CD14-positive monocyte (primary cell): ENCODE measurements at regions not wholly inside any gene's neighbourhood (a gene's known extent, or its start where the extent isn't known, plus 50 kb on each side); places are given as distances from the start of the nearest gene placed in this dataset.
A peak's percentile ranks its signal among the peaks of the same experiment; 100 is the strongest.

Source experiments
- DNase-seq, 3 donors: peaks; one replicate each; pipeline ENCODE4 v3.0.0-alpha.2; 2011 to 2022
- H2AFZ ChIP-seq: 2 replicates; pipeline ENCODE4 v1.6.0; 2012; ENCODE audit warnings: mild to moderate bottlenecking, low read depth, low read length, inconsistent platforms; ENCODE audit not compliant: insufficient read depth, poor library complexity, severe bottlenecking
- H3K27ac ChIP-seq, 2 donors: 1 replicate in 1 of 2; 2 replicates in 1 of 2; pipeline ENCODE4 v1.5.1; 2012 to 2013; ENCODE audit warnings: low read length in 2 of 2, control low read depth in 1 of 2, inconsistent platforms in 1 of 2, low read depth in 1 of 2, mild to moderate bottlenecking in 1 of 2
- H3K27me3 ChIP-seq, 2 donors: one replicate each; pipeline versions ENCODE4 v1.6.0 to v1.6.1; 2011 to 2013; ENCODE audit warnings: low read length in 2 of 2; ENCODE audit not compliant: control insufficient read depth in 2 of 2, insufficient read depth in 2 of 2
- H3K36me3 ChIP-seq, 2 donors: replicated peaks in 1 of 2; 1 replicate in 1 of 2; 2 replicates in 1 of 2; pipeline versions ENCODE4 v1.5.1 to v1.6.1; 2012 to 2013; ENCODE audit warnings: low read length in 2 of 2, control low read depth in 1 of 2, inconsistent platforms in 1 of 2, mild to moderate bottlenecking in 1 of 2; ENCODE audit not compliant: insufficient read depth in 2 of 2, control insufficient read depth in 1 of 2
- H3K4me1 ChIP-seq, 2 donors: 1 replicate in 1 of 2; 2 replicates in 1 of 2; pipeline versions ENCODE4 v1.5.1 to v1.6.1; 2012 to 2013; ENCODE audit warnings: low read length in 2 of 2, control low read depth in 1 of 2, inconsistent platforms in 1 of 2, mild to moderate bottlenecking in 1 of 2, moderate library complexity in 1 of 2; ENCODE audit not compliant: insufficient read depth in 2 of 2, control insufficient read depth in 1 of 2
- H3K4me2 ChIP-seq: replicated peaks from 2 replicates; pipeline ENCODE3; 2012; ENCODE audit warnings: low read length, moderate library complexity, mild to moderate bottlenecking; ENCODE audit not compliant: poor library complexity, severe bottlenecking; ENCODE audit errors: extremely low read depth
- H3K4me3 ChIP-seq, 3 experiments: fragments of 200-600 bp in 1 of 3; sonication (generic) in 1 of 3; replicated peaks in 1 of 3; 1 replicate in 2 of 3; 2 replicates in 1 of 3; pipeline ENCODE4 v1.5.1; 2011 to 2013; ENCODE audit warnings: low read length in 3 of 3, mild to moderate bottlenecking in 3 of 3, control low read depth in 2 of 3, low read depth in 2 of 3, inconsistent platforms in 1 of 3, moderate library complexity in 1 of 3
- H3K79me2 ChIP-seq: 2 replicates; pipeline ENCODE4 v1.6.0; 2012; ENCODE audit warnings: mild to moderate bottlenecking, control low read depth, inconsistent platforms, low read length, moderate library complexity; ENCODE audit not compliant: insufficient read depth
- H3K9ac ChIP-seq: 2 replicates; pipeline ENCODE4 v1.6.0; 2017; ENCODE audit warnings: low read length, mild to moderate bottlenecking; ENCODE audit not compliant: insufficient read depth, poor library complexity, severe bottlenecking
- H3K9me3 ChIP-seq, 2 donors: replicated peaks in 1 of 2; 1 replicate in 1 of 2; 2 replicates in 1 of 2; pipeline versions ENCODE4 v1.5.1 to v1.6.1; 2012 to 2013; ENCODE audit warnings: low read length in 2 of 2, control low read depth in 1 of 2; ENCODE audit not compliant: control insufficient read depth in 1 of 2, insufficient read depth in 1 of 2
- H4K20me1 ChIP-seq: 2 replicates; pipeline ENCODE4 v1.6.0; 2012; ENCODE audit warnings: mild to moderate bottlenecking, low read length, control low read depth, moderate library complexity; ENCODE audit not compliant: insufficient read depth
- H3K27ac Mint-ChIP-seq, 7 donors: one replicate each; pipeline ENCODE4 v1.8.0; 2020; ENCODE audit warnings: mild to moderate bottlenecking in 7 of 7, mixed read lengths in 7 of 7, moderate library complexity in 6 of 7, inconsistent platforms in 2 of 7
- H3K27me3 Mint-ChIP-seq, 3 donors: one replicate each; pipeline ENCODE4 v1.8.0; 2021 to 2022; ENCODE audit warnings: low read depth in 3 of 3, mild to moderate bottlenecking in 3 of 3, mixed read lengths in 3 of 3, moderate library complexity in 3 of 3, inconsistent platforms in 1 of 3
- H3K36me3 Mint-ChIP-seq, 2 donors: one replicate each; pipeline ENCODE4 v1.8.0; 2020; ENCODE audit warnings: mixed read lengths in 2 of 2, inconsistent platforms in 1 of 2, mild to moderate bottlenecking in 1 of 2
- H3K4me1 Mint-ChIP-seq: one replicate; pipeline ENCODE4 v1.8.0; 2020; ENCODE audit warnings: mild to moderate bottlenecking, mixed read lengths
- H3K4me3 Mint-ChIP-seq, 2 donors: one replicate each; pipeline ENCODE4 v1.8.0; 2020; ENCODE audit warnings: mild to moderate bottlenecking in 2 of 2, mixed read lengths in 2 of 2, moderate library complexity in 1 of 2
- H3K9me3 Mint-ChIP-seq, 7 donors: one replicate each; pipeline ENCODE4 v1.8.0; 2020 to 2022; ENCODE audit warnings: mixed read lengths in 7 of 7, mild to moderate bottlenecking in 6 of 7, moderate library complexity in 6 of 7, inconsistent platforms in 2 of 7
- CTCF ChIP-seq: fragments of 200-600 bp; IDR thresholded peaks from one replicate; pipeline ENCODE4 v1.8.0; 2022; ENCODE audit warnings: antibody characterized with exemption, mild to moderate bottlenecking
- WGBS: methylation state at CpG from one replicate; pipeline ENCODE4 v1.1.5; 2013; ENCODE audit warnings: missing lambda C conversion rate; ENCODE audit not compliant: insufficient coverage; 5-methylcytosine and 5-hydroxymethylcytosine counted together
- intact Hi-C, 2 donors: fragments of 100-400 bp; cut with micrococcal nuclease; formaldehyde crosslinking; loops; one replicate each; pipeline versions ENCODE4 v1.15.0 to v1.15.1; 2023

GRCh38 chr22:49196046-49196511 is 631.6 kb downstream of the BRD1 start:
- no peak for DNase-seq
- intact Hi-C loops = no loop called here
- Histone ChIP-seq H3K4me2 (no peak overlapping the region), H3K4me3 (no peak overlapping the region), H3K36me3 (no peaks in the 10 kb centered on the region), H3K4me1 (no peaks in the 10 kb centered on the region), H4K20me1 (no peaks in the 10 kb centered on the region), H3K9me3 (no peaks in the 10 kb centered on the region), H3K9ac (no peak overlapping the region), H2AFZ (no peak overlapping the region), H3K27me3 (no peaks in the 10 kb centered on the region), H3K79me2 (no peaks in the 10 kb centered on the region), H3K27ac (no peak overlapping the region)
- Mint-ChIP-seq H3K27ac (no peak overlapping the region), H3K4me1 (no peaks in the 10 kb centered on the region), H3K9me3 (peaks cover 0 to 3% (median 0%) of the 10 kb centered on the region in 7 donors), H3K36me3 (no peaks in the 10 kb centered on the region), H3K27me3 (peaks cover 14 to 21% (median 20%) of the 10 kb centered on the region in 3 donors), H3K4me3 (no peak overlapping the region)
- 86% methylated on average over 13 of the region's 13 CpGs for WGBS
- no peak for TF ChIP-seq CTCF

DNA sequence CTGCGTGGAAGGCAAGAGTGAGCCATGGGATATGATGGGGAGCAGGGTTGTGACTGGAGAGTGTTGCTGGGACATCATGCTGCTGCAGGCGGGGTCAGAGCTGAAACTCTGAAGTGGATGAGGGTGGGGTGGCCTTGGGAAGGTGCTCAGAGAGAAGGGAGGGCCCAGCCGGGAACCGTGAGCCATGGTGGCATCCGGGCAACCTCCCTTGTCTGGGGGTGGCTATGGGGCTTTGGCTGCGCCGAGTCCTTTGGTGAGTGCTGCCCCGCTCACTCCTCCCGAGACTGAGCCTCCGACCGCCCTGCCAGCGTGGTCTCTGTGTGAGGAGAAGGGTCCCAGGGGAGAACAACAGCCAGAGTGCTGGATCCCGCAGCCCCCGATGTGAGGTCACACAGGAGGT is 632.0 kb downstream of the BRD1 start:
- Mint-ChIP-seq H3K4me1 (no peaks in the 10 kb centered on the region), H3K4me3 (no peak overlapping the region), H3K27me3 (peaks cover 14 to 21% (median 20%) of the 10 kb centered on the region in 3 donors), H3K27ac (peak overlapping the region in 1 of 7 donors; percentile 23), H3K9me3 (peaks cover 0 to 3% (median 0%) of the 10 kb centered on the region in 7 donors), H3K36me3 (no peaks in the 10 kb centered on the region)
- 92% methylated on average over 14 of the region's 14 CpGs for WGBS
- Histone ChIP-seq H3K27ac (no peak overlapping the region), H2AFZ (no peak overlapping the region), H3K79me2 (no peaks in the 10 kb centered on the region), H4K20me1 (no peaks in the 10 kb centered on the region), H3K9ac (no peak overlapping the region), H3K4me1 (no peaks in the 10 kb centered on the region), H3K9me3 (no peaks in the 10 kb centered on the region), H3K27me3 (no peaks in the 10 kb centered on the region), H3K4me2 (no peak overlapping the region), H3K4me3 (no peak overlapping the region), H3K36me3 (no peaks in the 10 kb centered on the region)
- no peak for TF ChIP-seq CTCF
- intact Hi-C loops = no loop called here
- no peak for DNase-seq
